Lung (tissue), 11 donors: ENCODE measurements at regions not wholly inside any gene's neighbourhood (a gene's known extent, or its start where the extent isn't known, plus 50 kb on each side); places are given as distances from the start of the nearest gene placed in this dataset.

ENCODE experiments used
- ATAC-seq: fragments of 200-7000 bp; cut with Tn5 transposase; one replicate; pipeline ENCODE4 v1.9.1; 2020; ENCODE audit warnings: moderate number of reproducible peaks; ENCODE audit not compliant: insufficient read depth, low FRiP score
- DNase-seq, 3 donors: peaks; one replicate each; pipeline ENCODE4 v3.0.0-alpha.2; 2013 to 2017
- H3K27ac ChIP-seq, 2 donors: one replicate each; pipeline ENCODE4 v1.5.1; 2013; ENCODE audit warnings: mild to moderate bottlenecking in 2 of 2, moderate library complexity in 2 of 2, control low read depth in 1 of 2, inconsistent platforms in 1 of 2, low read depth in 1 of 2, low read length in 1 of 2
- H3K27me3 ChIP-seq, 3 donors: one replicate each; pipeline ENCODE4 v1.5.1; 2013; ENCODE audit warnings: low read length in 2 of 3; ENCODE audit not compliant: control insufficient read depth in 3 of 3, insufficient read depth in 3 of 3
- H3K36me3 ChIP-seq, 4 donors: one replicate each; pipeline ENCODE4 v1.5.1; 2013; ENCODE audit warnings: low read length in 4 of 4, mild to moderate bottlenecking in 1 of 4, moderate library complexity in 1 of 4; ENCODE audit not compliant: control insufficient read depth in 4 of 4, insufficient read depth in 4 of 4
- H3K4me1 ChIP-seq, 5 donors: one replicate each; pipeline ENCODE4 v1.5.1; 2013; ENCODE audit warnings: low read length in 5 of 5, mild to moderate bottlenecking in 2 of 5, moderate library complexity in 1 of 5; ENCODE audit not compliant: control insufficient read depth in 5 of 5, insufficient read depth in 5 of 5
- H3K4me3 ChIP-seq: one replicate; pipeline ENCODE4 v1.5.1; 2013; ENCODE audit warnings: mild to moderate bottlenecking, control low read depth, moderate library complexity
- H3K9ac ChIP-seq, 2 donors: one replicate each; pipeline ENCODE4 v1.5.1; 2013; ENCODE audit warnings: low read length in 2 of 2, control low read depth in 1 of 2; ENCODE audit not compliant: insufficient read depth in 1 of 2
- H3K9me3 ChIP-seq, 4 donors: one replicate each; pipeline ENCODE4 v1.5.1; 2013; ENCODE audit warnings: low read length in 3 of 4, mild to moderate bottlenecking in 1 of 4, moderate library complexity in 1 of 4; ENCODE audit not compliant: control insufficient read depth in 4 of 4, insufficient read depth in 3 of 4
- CTCF ChIP-seq: IDR thresholded peaks from 2 replicates; pipeline ENCODE4 v1.5.1; 2012; ENCODE audit warnings: mild to moderate bottlenecking; ENCODE audit errors: control extremely low read depth, extremely low read depth
- WGBS, 2 donors: extraction: QIAGEN DNeasy Blood & Tissue Kit; methylation state at CpG; one replicate each; pipeline ENCODE4 v1.1.7; 2013; 5-methylcytosine and 5-hydroxymethylcytosine counted together
- donor health status: control.
- donor health status: control.
- donor health status: Bipolar disorder and iron deficiency.
- donor health status: healthy.
- donor health status: DM: yes; HTN: yes; CAD: no.

- Histone ChIP-seq H3K9me3 (no peaks in the 10 kb centered on the region), H3K9ac (peak overlapping the region in 1 of 2 donors; percentile 35), H3K4me1 (no peaks in the 10 kb centered on the region), H3K27ac (no peak overlapping the region), H3K4me3 (no peak overlapping the region), H3K36me3 (no peaks in the 10 kb centered on the region), H3K27me3 (no peaks in the 10 kb centered on the region)
- TF ChIP-seq CTCF, result no peak
- no peak for DNase-seq
- ATAC-seq, result no peak
- 71 to 74% methylated on average over 5 of the region's 5 CpGs for WGBS, 2 donors
Measured at GRCh38 chr14:25843481-25844470, 754.1 kb downstream of the NOVA1 start.

- TF ChIP-seq CTCF, result no peak
- 81 to 87% methylated on average over 2 of the region's 2 CpGs for WGBS, 2 donors
- Histone ChIP-seq H3K27me3 (no peaks in the 10 kb centered on the region), H3K4me3 (no peak overlapping the region), H3K36me3 (no peaks in the 10 kb centered on the region), H3K27ac (no peak overlapping the region), H3K9me3 (no peaks in the 10 kb centered on the region), H3K9ac (no peak overlapping the region), H3K4me1 (no peaks in the 10 kb centered on the region)
- no peak for ATAC-seq
- DNase-seq, result no peak
Measured at GRCh38 chr14:25841226-25841625, 756.6 kb downstream of the NOVA1 start.

GRCh38 chr14:25837551-25837965, 760.3 kb downstream of the NOVA1 start:
- TF ChIP-seq CTCF, result no peak
- no peak for ATAC-seq
- no peaks in the 10 kb centered on the region for H3K27me3 ChIP-seq
- H3K9ac ChIP-seq, result no peak overlapping the region
- DNase-seq, result no peak
- no peaks in the 10 kb centered on the region for H3K36me3 ChIP-seq
- no peak overlapping the region for H3K4me3 ChIP-seq
- no peaks in the 10 kb centered on the region for H3K4me1 ChIP-seq
- WGBS, 2 donors, result 26 to 41% methylated on average over 3 of the region's 3 CpGs
- H3K9me3 ChIP-seq, result no peaks in the 10 kb centered on the region
- H3K27ac ChIP-seq, result no peak overlapping the region
